Glutamatergic neuron (in vitro differentiated cells): ENCODE measurements at regions not wholly inside any gene's neighbourhood (a gene's known extent, or its start where the extent isn't known, plus 50 kb on each side); places are given as distances from the start of the nearest gene placed in this dataset.
A peak's percentile ranks its signal among the peaks of the same experiment; 100 is the strongest.

Source experiments
- DNase-seq: peaks from one replicate; pipeline ENCODE4 v3.0.0; 2022
- H3K27ac Mint-ChIP-seq: one replicate; pipeline ENCODE4 v1.8.0; 2020; ENCODE audit warnings: mild to moderate bottlenecking, mixed read lengths, inconsistent platforms; ENCODE audit not compliant: unreplicated experiment
- H3K27me3 Mint-ChIP-seq: one replicate; pipeline ENCODE4 v1.8.0; 2020; ENCODE audit warnings: mild to moderate bottlenecking, moderate library complexity, mixed read lengths, inconsistent platforms; ENCODE audit not compliant: unreplicated experiment
- H3K36me3 Mint-ChIP-seq: one replicate; pipeline ENCODE4 v1.8.0; 2020; ENCODE audit warnings: mild to moderate bottlenecking, mixed read lengths, inconsistent platforms; ENCODE audit not compliant: unreplicated experiment
- H3K4me1 Mint-ChIP-seq: one replicate; pipeline ENCODE4 v1.8.0; 2020; ENCODE audit warnings: mild to moderate bottlenecking, low read depth, mixed read lengths, inconsistent platforms; ENCODE audit not compliant: unreplicated experiment
- H3K4me3 Mint-ChIP-seq: one replicate; pipeline ENCODE4 v1.8.0; 2020; ENCODE audit warnings: mild to moderate bottlenecking, mixed read lengths, inconsistent platforms; ENCODE audit not compliant: unreplicated experiment
- H3K9me3 Mint-ChIP-seq: one replicate; pipeline ENCODE4 v1.8.0; 2020; ENCODE audit warnings: mild to moderate bottlenecking, moderate library complexity, mixed read lengths, inconsistent platforms; ENCODE audit not compliant: unreplicated experiment
- TF ChIP-seq, protein P1 (sequence below): fragments of 200-600 bp; sonication (generic); IDR thresholded peaks from one replicate; pipeline ENCODE4 v1.5.0; 2021; ENCODE audit not compliant: partially characterized antibody, unreplicated experiment

- Mint-ChIP-seq H3K36me3 (no peaks in the 10 kb centered on the region), H3K9me3 (no peaks in the 10 kb centered on the region)
Measured at GRCh38 chr5:96088706-96089498, 127.3 kb upstream of the ELL2 start.

DNA sequence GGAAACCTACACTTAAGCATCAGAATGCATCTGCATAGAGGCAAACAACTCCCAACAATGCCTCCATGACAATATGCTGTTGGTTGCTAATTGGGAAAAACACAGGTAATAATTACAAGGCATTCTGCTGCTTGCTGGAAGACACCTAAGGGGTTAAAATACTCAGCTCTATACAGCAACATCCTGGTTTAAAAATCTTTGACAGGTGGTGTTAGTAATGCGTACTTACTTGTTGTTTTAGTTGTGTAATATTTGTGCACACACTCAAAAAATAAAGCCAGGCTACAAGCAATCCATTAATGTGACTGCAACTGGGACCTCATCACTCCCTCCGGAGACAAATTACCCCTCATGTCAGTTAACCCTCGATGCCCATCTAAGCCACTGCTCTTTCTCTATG is 126.3 kb upstream of the ELL2 start:
- H3K4me1 Mint-ChIP-seq = peaks cover 50% of the 10 kb centered on the region

More at GRCh38 chr5:96088706-96089498, 127.3 kb upstream of the ELL2 start:
- peaks cover 5% of the 10 kb centered on the region for H3K27me3 Mint-ChIP-seq
- peak; percentile 20 for DNase-seq
- H3K27ac Mint-ChIP-seq = peak overlapping the region; percentile 76
- TF ChIP-seq, protein P1, sequence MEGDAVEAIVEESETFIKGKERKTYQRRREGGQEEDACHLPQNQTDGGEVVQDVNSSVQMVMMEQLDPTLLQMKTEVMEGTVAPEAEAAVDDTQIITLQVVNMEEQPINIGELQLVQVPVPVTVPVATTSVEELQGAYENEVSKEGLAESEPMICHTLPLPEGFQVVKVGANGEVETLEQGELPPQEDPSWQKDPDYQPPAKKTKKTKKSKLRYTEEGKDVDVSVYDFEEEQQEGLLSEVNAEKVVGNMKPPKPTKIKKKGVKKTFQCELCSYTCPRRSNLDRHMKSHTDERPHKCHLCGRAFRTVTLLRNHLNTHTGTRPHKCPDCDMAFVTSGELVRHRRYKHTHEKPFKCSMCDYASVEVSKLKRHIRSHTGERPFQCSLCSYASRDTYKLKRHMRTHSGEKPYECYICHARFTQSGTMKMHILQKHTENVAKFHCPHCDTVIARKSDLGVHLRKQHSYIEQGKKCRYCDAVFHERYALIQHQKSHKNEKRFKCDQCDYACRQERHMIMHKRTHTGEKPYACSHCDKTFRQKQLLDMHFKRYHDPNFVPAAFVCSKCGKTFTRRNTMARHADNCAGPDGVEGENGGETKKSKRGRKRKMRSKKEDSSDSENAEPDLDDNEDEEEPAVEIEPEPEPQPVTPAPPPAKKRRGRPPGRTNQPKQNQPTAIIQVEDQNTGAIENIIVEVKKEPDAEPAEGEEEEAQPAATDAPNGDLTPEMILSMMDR = no peak
- H3K4me1 Mint-ChIP-seq = peaks cover 46% of the 10 kb centered on the region
- no peak overlapping the region for H3K4me3 Mint-ChIP-seq

GRCh38 chr5:96084874-96085506 is 123.3 kb upstream of the ELL2 start:
- Mint-ChIP-seq H3K27ac (no peak overlapping the region), H3K36me3 (no peaks in the 10 kb centered on the region)

More for the DNA sequence above, 126.3 kb upstream of the ELL2 start:
- DNase-seq = no peak
- Mint-ChIP-seq H3K9me3 (no peaks in the 10 kb centered on the region), H3K27ac (peak overlapping the region; percentile 29), H3K36me3 (no peaks in the 10 kb centered on the region), H3K27me3 (peaks cover 5% of the 10 kb centered on the region), H3K4me3 (no peak overlapping the region)
- TF ChIP-seq, protein P1 = no peak

GRCh38 chr5:96083361-96083881 is 121.8 kb upstream of the ELL2 start:
- Mint-ChIP-seq H3K9me3 (no peaks in the 10 kb centered on the region), H3K4me3 (no peak overlapping the region), H3K27me3 (peaks cover 6% of the 10 kb centered on the region), H3K4me1 (peaks cover 45% of the 10 kb centered on the region), H3K27ac (peak overlapping the region; percentile 28), H3K36me3 (no peaks in the 10 kb centered on the region)
- no peak for DNase-seq
- TF ChIP-seq, protein P1 = no peak

More at GRCh38 chr5:96084874-96085506, 123.3 kb upstream of the ELL2 start:
- TF ChIP-seq, protein P1 = no peak
- DNase-seq = no peak
- H3K9me3 Mint-ChIP-seq = no peaks in the 10 kb centered on the region
- H3K27me3 Mint-ChIP-seq = peaks cover 4% of the 10 kb centered on the region
- H3K4me3 Mint-ChIP-seq = no peak overlapping the region
- H3K4me1 Mint-ChIP-seq = peaks cover 53% of the 10 kb centered on the region
